ENCODE measurements at regions not wholly inside any gene's neighbourhood (a gene's known extent, or its start where the extent isn't known, plus 50 kb on each side); places are given as distances from the start of the nearest gene placed in this dataset.
"Not testable (repeated sequence)": the region's sequence is repeated elsewhere in the genome, so short reads cannot be mapped to it uniquely, and the experiment has no call there.

DNA sequence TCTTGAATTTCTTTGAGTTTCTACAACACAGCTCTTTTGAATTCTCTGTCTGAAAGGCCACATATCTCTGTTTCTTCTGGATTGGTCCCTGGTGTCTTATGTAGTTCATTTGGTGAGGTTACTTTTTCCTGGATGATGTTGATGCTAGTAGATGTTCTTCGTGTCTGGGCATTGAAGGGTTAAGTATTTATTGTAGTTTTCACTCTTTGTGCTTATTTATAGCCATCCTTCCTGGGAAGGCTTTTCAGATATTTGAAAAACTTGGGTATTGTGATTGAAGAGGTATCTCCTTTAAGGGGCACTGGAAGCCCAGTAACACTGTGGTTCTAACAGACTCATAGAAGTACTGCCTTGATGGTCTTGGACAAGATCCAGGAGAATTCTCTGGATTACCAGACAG, 338.5 kb upstream of the SPRY2 start:
- Histone ChIP-seq H3K9me3 (ENCODE audit: control insufficient read depth in 4 of 4, low read length in 3 of 4) (peaks cover 0 to 3% (median 0%) of the 10 kb centered on the region in 4 donors), H3K4me1 (ENCODE audit: control insufficient read depth in 4 of 4, insufficient read depth in 4 of 4, low read length in 3 of 4) (no peaks in the 10 kb centered on the region), H3K9ac (ENCODE audit: low read depth in 1 of 2, low read length in 2 of 2) (no peak overlapping the region), H3K4me3 (ENCODE audit: low read depth in 1 of 3, low read length in 3 of 3) (no peak overlapping the region), H3K27ac (ENCODE audit: low read depth in 1 of 2, low read length in 2 of 2) (no peak overlapping the region), H3K27me3 (ENCODE audit: control insufficient read depth in 4 of 4, insufficient read depth in 4 of 4, low read length in 3 of 4) (no peaks in the 10 kb centered on the region), H3K36me3 (ENCODE audit: control insufficient read depth in 4 of 4, insufficient read depth in 3 of 4, low read depth in 1 of 4, low read length in 3 of 4) (no peaks in the 10 kb centered on the region)
- TF ChIP-seq HNF4G (IDR thresholded peaks at IDR 0.05) (no peak), SP1 (IDR thresholded peaks at IDR 0.05) (no peak), JUND (IDR thresholded peaks at IDR 0.05) (no peak), RXRA (IDR thresholded peaks at IDR 0.05) (no peak), RAD21 (IDR thresholded peaks at IDR 0.05) (no peak), GABPA (IDR thresholded peaks at IDR 0.05 in 1 of 2, conservative IDR thresholded peaks at IDR 0.05 in 1 of 2) (no peak), EGR1 (IDR thresholded peaks at IDR 0.05; ENCODE audit: low read depth in 2 of 2) (no peak), FOXA2 (IDR thresholded peaks at IDR 0.05) (no peak), HNF4A (conservative IDR thresholded peaks at IDR 0.05) (no peak), NR2F2 (IDR thresholded peaks at IDR 0.05) (no peak)
- TF ChIP-seq, protein P1, sequence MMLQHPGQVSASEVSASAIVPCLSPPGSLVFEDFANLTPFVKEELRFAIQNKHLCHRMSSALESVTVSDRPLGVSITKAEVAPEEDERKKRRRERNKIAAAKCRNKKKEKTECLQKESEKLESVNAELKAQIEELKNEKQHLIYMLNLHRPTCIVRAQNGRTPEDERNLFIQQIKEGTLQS (IDR thresholded peaks at IDR 0.05): no peak
- TF ChIP-seq, protein P2, sequence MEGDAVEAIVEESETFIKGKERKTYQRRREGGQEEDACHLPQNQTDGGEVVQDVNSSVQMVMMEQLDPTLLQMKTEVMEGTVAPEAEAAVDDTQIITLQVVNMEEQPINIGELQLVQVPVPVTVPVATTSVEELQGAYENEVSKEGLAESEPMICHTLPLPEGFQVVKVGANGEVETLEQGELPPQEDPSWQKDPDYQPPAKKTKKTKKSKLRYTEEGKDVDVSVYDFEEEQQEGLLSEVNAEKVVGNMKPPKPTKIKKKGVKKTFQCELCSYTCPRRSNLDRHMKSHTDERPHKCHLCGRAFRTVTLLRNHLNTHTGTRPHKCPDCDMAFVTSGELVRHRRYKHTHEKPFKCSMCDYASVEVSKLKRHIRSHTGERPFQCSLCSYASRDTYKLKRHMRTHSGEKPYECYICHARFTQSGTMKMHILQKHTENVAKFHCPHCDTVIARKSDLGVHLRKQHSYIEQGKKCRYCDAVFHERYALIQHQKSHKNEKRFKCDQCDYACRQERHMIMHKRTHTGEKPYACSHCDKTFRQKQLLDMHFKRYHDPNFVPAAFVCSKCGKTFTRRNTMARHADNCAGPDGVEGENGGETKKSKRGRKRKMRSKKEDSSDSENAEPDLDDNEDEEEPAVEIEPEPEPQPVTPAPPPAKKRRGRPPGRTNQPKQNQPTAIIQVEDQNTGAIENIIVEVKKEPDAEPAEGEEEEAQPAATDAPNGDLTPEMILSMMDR (IDR thresholded peaks at IDR 0.05; ENCODE audit: low read depth, low read length, missing input control): no peak
- TF ChIP-seq, protein P3, sequence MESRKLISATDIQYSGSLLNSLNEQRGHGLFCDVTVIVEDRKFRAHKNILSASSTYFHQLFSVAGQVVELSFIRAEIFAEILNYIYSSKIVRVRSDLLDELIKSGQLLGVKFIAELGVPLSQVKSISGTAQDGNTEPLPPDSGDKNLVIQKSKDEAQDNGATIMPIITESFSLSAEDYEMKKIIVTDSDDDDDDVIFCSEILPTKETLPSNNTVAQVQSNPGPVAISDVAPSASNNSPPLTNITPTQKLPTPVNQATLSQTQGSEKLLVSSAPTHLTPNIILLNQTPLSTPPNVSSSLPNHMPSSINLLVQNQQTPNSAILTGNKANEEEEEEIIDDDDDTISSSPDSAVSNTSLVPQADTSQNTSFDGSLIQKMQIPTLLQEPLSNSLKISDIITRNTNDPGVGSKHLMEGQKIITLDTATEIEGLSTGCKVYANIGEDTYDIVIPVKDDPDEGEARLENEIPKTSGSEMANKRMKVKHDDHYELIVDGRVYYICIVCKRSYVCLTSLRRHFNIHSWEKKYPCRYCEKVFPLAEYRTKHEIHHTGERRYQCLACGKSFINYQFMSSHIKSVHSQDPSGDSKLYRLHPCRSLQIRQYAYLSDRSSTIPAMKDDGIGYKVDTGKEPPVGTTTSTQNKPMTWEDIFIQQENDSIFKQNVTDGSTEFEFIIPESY (IDR thresholded peaks at IDR 0.05): no peak
- DNase-seq (ENCODE audit: low spot score): no peak
- WGBS: 69% methylated on average over 1 of the region's 1 CpG

DNA sequence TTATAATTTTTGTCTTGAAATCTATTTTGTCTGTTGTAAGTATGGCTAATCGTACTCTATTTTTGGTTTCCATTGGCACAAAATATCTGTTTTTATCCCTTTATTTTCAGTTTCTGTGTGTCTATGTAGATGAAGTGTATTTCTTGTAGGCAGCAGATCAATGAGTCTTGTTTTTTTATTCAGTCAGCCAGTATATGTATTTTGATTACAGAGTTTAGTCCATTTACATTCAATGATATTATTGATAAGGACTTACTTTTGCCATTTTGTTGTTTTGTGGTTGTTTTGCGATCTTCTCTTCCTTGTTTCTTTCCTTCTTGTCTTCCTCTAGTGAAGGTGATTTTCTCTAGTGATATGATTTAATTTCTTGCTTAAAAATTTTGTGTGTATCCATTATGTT, 336.3 kb upstream of the SPRY2 start:
- WGBS: 74% methylated on average over 2 of the region's 2 CpGs
- peaks cover 0 to 3% (median 0%) of the 10 kb centered on the region in 4 donors for H3K9me3 ChIP-seq (ENCODE audit: control insufficient read depth in 4 of 4, low read length in 3 of 4)

DNA sequence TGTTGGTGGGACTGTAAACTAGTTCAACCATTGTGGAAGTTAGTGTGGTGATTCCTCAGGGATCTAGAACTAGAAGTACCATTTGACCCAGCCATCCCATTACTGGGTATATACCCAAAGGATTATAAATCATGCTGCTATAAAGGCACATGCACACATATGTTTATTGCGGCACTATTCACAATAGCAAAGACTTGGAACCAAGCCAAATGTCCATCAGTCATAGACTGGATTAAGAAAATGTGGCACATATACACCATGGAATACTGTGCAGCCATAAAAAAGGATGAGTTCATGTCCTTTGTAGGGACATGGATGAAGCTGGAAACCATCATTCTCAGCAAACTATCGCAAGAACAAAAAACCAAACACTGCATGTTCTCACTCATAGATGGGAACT, 334.5 kb upstream of the SPRY2 start:
- WGBS: 97% methylated on average over 2 of the region's 2 CpGs

More for the DNA sequence above, 336.3 kb upstream of the SPRY2 start:
- Histone ChIP-seq H3K4me3 (ENCODE audit: low read depth in 1 of 3, low read length in 3 of 3) (no peak overlapping the region), H3K36me3 (ENCODE audit: control insufficient read depth in 4 of 4, insufficient read depth in 3 of 4, low read depth in 1 of 4, low read length in 3 of 4) (no peaks in the 10 kb centered on the region), H3K27ac (ENCODE audit: low read depth in 1 of 2, low read length in 2 of 2) (no peak overlapping the region), H3K27me3 (ENCODE audit: control insufficient read depth in 4 of 4, insufficient read depth in 4 of 4, low read length in 3 of 4) (no peaks in the 10 kb centered on the region), H3K9ac (ENCODE audit: low read depth in 1 of 2, low read length in 2 of 2) (no peak overlapping the region), H3K4me1 (ENCODE audit: control insufficient read depth in 4 of 4, insufficient read depth in 4 of 4, low read length in 3 of 4) (no peaks in the 10 kb centered on the region)
- DNase-seq (ENCODE audit: low spot score): no peak
- TF ChIP-seq HNF4G (IDR thresholded peaks at IDR 0.05) (no peak), GABPA (IDR thresholded peaks at IDR 0.05 in 1 of 2, conservative IDR thresholded peaks at IDR 0.05 in 1 of 2) (no peak), HNF4A (conservative IDR thresholded peaks at IDR 0.05) (no peak), FOXA2 (IDR thresholded peaks at IDR 0.05) (no peak), EGR1 (IDR thresholded peaks at IDR 0.05; ENCODE audit: low read depth in 2 of 2) (no peak)
- TF ChIP-seq, protein P4, sequence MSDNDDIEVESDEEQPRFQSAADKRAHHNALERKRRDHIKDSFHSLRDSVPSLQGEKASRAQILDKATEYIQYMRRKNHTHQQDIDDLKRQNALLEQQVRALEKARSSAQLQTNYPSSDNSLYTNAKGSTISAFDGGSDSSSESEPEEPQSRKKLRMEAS (IDR thresholded peaks at IDR 0.05): no peak

More for the DNA sequence above, 334.5 kb upstream of the SPRY2 start:
- H3K9me3 ChIP-seq (ENCODE audit: control insufficient read depth in 4 of 4, low read length in 3 of 4); H3K4me1 ChIP-seq (ENCODE audit: control insufficient read depth in 4 of 4, insufficient read depth in 4 of 4, low read length in 3 of 4); DNase-seq (ENCODE audit: low spot score); H3K9ac ChIP-seq (ENCODE audit: low read depth in 1 of 2, low read length in 2 of 2); H3K36me3 ChIP-seq (ENCODE audit: control insufficient read depth in 4 of 4, insufficient read depth in 3 of 4, low read depth in 1 of 4, low read length in 3 of 4); H3K27me3 ChIP-seq (ENCODE audit: control insufficient read depth in 4 of 4, insufficient read depth in 4 of 4, low read length in 3 of 4); H3K27ac ChIP-seq (ENCODE audit: low read depth in 1 of 2, low read length in 2 of 2); H3K4me3 ChIP-seq (ENCODE audit: low read depth in 1 of 3, low read length in 3 of 3): not testable (repeated sequence)
